C4-2B (cell line): ENCODE measurements at regions not wholly inside any gene's neighbourhood (a gene's known extent, or its start where the extent isn't known, plus 50 kb on each side); places are given as distances from the start of the nearest gene placed in this dataset.

Experiments used
- H3K27ac ChIP-seq: fragments of 450-650 bp; 2 replicates; pipeline ENCODE4 v1.5.1; 2017
- ZFX ChIP-seq: fragments of 450-650 bp; IDR thresholded peaks from 2 replicates; pipeline ENCODE4 v1.6.1; 2017
- TF ChIP-seq, protein P1 (sequence below): fragments of 450-650 bp; conservative IDR thresholded peaks from 2 replicates; pipeline ENCODE4 v1.5.1; 2017; ENCODE audit warnings: mild to moderate bottlenecking

DNA sequence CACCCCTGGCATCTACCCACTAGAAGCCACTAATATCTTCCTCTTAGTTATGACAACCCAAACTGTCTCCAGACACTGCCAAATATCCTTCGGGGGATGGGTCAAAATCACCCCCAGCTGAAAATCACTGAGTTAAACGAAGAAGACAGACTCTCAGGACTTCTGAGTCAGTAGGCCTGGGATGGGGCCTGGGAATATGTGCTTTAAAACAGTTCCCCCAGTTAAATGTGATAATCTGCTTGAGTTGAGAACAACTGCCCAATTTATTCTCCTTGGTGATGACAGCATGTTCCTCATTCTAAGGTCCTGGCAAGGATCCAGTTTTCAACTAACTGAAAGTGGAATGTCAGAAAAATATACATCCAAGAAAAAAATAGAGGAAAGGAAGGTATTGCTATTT is 52.4 kb downstream of the CBLL2 start:
- no peak overlapping the region for H3K27ac ChIP-seq
- TF ChIP-seq, protein P1, sequence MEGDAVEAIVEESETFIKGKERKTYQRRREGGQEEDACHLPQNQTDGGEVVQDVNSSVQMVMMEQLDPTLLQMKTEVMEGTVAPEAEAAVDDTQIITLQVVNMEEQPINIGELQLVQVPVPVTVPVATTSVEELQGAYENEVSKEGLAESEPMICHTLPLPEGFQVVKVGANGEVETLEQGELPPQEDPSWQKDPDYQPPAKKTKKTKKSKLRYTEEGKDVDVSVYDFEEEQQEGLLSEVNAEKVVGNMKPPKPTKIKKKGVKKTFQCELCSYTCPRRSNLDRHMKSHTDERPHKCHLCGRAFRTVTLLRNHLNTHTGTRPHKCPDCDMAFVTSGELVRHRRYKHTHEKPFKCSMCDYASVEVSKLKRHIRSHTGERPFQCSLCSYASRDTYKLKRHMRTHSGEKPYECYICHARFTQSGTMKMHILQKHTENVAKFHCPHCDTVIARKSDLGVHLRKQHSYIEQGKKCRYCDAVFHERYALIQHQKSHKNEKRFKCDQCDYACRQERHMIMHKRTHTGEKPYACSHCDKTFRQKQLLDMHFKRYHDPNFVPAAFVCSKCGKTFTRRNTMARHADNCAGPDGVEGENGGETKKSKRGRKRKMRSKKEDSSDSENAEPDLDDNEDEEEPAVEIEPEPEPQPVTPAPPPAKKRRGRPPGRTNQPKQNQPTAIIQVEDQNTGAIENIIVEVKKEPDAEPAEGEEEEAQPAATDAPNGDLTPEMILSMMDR, result no peak
- no peak for TF ChIP-seq ZFX

GRCh38 chrX:22329783-22330182 is 57.1 kb downstream of the CBLL2 start:
- TF ChIP-seq, protein P1, result no peak
- no peak for TF ChIP-seq ZFX
- no peak overlapping the region for H3K27ac ChIP-seq

- no peak for TF ChIP-seq ZFX
- TF ChIP-seq, protein P1, result no peak
- H3K27ac ChIP-seq, result no peak overlapping the region
Measured at GRCh38 chrX:22338740-22339139, 66.0 kb downstream of the CBLL2 start.

DNA sequence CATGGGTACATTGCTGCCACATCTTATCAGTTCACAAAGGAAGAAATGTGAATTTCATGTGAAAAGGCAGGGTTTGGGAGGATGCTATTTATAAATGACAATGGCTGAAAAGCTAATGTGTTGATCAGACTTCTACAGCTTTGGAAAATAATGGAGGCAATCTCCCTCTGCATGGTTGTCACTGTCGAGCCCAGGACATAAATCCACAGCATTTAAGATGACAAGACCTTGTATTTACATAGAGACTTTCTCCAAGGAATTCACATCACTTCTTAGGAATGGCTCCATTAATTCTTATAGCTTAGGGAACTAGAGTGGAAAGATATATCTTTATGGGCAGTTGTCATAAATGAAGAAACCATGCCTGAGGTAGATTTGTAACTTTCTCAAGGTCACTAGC is 66.7 kb downstream of the CBLL2 start:
- no peak for TF ChIP-seq ZFX
- H3K27ac ChIP-seq, result no peak overlapping the region

DNA sequence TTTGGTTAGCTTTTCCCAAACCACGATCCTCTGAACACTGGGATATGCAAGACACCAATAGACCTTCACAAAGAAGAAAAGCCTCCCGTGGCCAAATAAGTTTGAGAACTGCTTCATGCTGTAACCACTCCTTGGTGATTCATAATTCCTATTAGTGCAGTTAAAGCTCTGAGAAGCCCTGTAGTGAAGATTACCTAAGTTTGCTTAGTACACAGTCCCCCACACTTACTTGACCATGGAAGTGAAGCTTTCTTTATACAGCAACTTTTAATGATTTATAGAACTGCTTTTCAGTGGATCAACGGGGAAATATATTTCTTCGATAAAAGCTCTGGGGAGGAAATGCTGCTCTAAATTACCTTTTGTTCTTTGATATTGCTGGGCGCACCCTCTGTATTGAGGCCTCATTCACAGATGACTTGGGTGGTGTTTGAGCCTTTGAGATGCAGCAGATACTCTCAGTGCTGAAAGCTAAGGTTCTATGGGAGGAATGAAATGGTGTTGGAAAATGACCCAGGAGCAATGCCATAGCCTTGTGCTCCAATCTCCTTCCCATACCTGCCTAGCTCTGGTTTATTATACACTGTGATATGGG is 67.4 kb downstream of the CBLL2 start:
- TF ChIP-seq ZFX, result no peak
- TF ChIP-seq, protein P1, result no peak
- no peak overlapping the region for H3K27ac ChIP-seq

GRCh38 chrX:22343192-22343591 is 70.5 kb downstream of the CBLL2 start:
- H3K27ac ChIP-seq, result no peak overlapping the region
- no peak for TF ChIP-seq ZFX
- TF ChIP-seq, protein P1, result no peak

DNA sequence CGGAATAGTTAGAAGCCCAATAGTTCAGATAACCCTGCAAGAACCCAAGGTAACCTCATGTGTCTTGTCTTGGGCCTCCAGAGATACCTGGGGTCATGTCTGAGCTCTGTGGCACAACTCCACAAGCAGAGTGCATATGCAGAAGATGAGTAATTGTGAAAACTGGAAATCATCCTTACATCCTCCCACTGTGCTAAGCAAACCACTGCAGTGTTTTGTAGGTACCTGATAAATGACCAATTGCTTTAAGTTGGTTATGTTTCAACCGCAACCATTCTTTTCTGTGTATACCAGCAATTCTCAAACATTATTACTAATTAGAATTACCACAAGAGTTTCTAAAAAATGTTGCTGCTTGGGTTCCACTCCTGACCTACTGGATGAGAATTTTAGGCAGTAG is 73.2 kb downstream of the CBLL2 start:
- TF ChIP-seq, protein P1, result no peak
- no peak for TF ChIP-seq ZFX
- no peak overlapping the region for H3K27ac ChIP-seq

DNA sequence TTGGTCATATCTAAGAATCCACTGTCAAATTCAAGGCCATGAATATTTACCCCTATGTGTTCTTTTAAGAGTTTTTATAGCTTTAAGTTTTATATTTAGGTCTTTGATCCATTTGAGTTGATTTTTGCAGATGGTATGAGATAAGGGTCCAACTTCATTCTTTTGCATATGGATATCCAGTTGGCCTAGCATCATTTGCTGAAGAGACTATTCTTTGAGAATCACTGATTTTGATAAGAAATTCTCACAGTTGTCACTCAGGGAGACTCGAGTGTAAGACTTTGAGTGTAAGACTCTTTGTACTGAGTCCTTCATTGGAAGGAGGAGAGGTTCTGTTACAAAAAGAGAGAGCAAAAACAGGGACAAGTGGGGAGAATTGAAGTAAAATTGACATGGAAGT is 74.8 kb downstream of the CBLL2 start:
- no peak overlapping the region for H3K27ac ChIP-seq
- TF ChIP-seq, protein P1, result no peak
- no peak for TF ChIP-seq ZFX
